Activated CD4-positive, alpha-beta T cell treated with anti-CD3 and anti-CD28 coated beads, Interleukin-2, amount 10 ng/mL, durations not matched to agents 7 days and 5 days (primary cell): ENCODE measurements at regions not wholly inside any gene's neighbourhood (a gene's known extent, or its start where the extent isn't known, plus 50 kb on each side); places are given as distances from the start of the nearest gene placed in this dataset.

Experiments used
- CTCF ChIA-PET: fragments of 350-600 bp; sonication (Branson Sonifier 250); formaldehyde crosslinking; loops from one replicate; lab custom pipeline; 2021; ENCODE audit warnings: antibody characterized with exemption; lab: Charles Lee
- POLR2A ChIA-PET: fragments of 350-600 bp; sonication (Branson Sonifier 250); formaldehyde crosslinking; loops from one replicate; lab custom pipeline; 2021; ENCODE audit warnings: antibody characterized with exemption; lab: Charles Lee
- DNase-seq: peaks from one replicate; pipeline ENCODE4 v3.0.0-alpha.2; 2020
- H3K27ac Mint-ChIP-seq: one replicate; pipeline ENCODE4 v1.8.0; 2021; ENCODE audit warnings: mild to moderate bottlenecking, moderate library complexity, mixed read lengths
- H3K27me3 Mint-ChIP-seq: one replicate; pipeline ENCODE4 v1.8.0; 2021; ENCODE audit warnings: mixed read lengths
- H3K36me3 Mint-ChIP-seq: one replicate; pipeline ENCODE4 v1.8.0; 2021; ENCODE audit warnings: low read depth, mixed read lengths
- H3K4me1 Mint-ChIP-seq: one replicate; pipeline ENCODE4 v1.8.0; 2021; ENCODE audit warnings: mixed read lengths
- H3K4me3 Mint-ChIP-seq: one replicate; pipeline ENCODE4 v1.8.0; 2021; ENCODE audit warnings: mild to moderate bottlenecking, moderate library complexity, mixed read lengths
- H3K9me3 Mint-ChIP-seq: one replicate; pipeline ENCODE4 v1.8.0; 2021; ENCODE audit warnings: mixed read lengths

- H3K4me1 Mint-ChIP-seq, result no peaks in the 10 kb centered on the region
- no peak overlapping the region for H3K27ac Mint-ChIP-seq
- ChIA-PET POLR2A (no interaction called here), CTCF (no interaction called here)
- H3K4me3 Mint-ChIP-seq, result no peak overlapping the region
- no peaks in the 10 kb centered on the region for H3K27me3 Mint-ChIP-seq
- DNase-seq, result no peak
- H3K36me3 Mint-ChIP-seq, result no peaks in the 10 kb centered on the region
- peaks cover 17% of the 10 kb centered on the region for H3K9me3 Mint-ChIP-seq
Measured at GRCh38 chr16:51655249-51655648, 504.2 kb upstream of the SALL1 start.

- DNase-seq, result no peak
- H3K27me3 Mint-ChIP-seq, result no peaks in the 10 kb centered on the region
- no peak overlapping the region for H3K27ac Mint-ChIP-seq
- ChIA-PET CTCF (interaction anchor here (1.2 kb wide), 1 partner anchor 12 kb away, joined by 3 read pairs; no protein-coding TSS in a partner anchor), POLR2A (no interaction called here)
- H3K36me3 Mint-ChIP-seq, result no peaks in the 10 kb centered on the region
- H3K9me3 Mint-ChIP-seq, result peaks cover 17% of the 10 kb centered on the region
- H3K4me1 Mint-ChIP-seq, result no peaks in the 10 kb centered on the region
- no peak overlapping the region for H3K4me3 Mint-ChIP-seq
Measured at GRCh38 chr16:51651061-51651466, 500.0 kb upstream of the SALL1 start.

GRCh38 chr16:51649631-51650030 is 498.6 kb upstream of the SALL1 start:
- H3K4me3 Mint-ChIP-seq, result no peak overlapping the region
- peaks cover 10% of the 10 kb centered on the region for H3K9me3 Mint-ChIP-seq
- DNase-seq, result no peak
- no peaks in the 10 kb centered on the region for H3K36me3 Mint-ChIP-seq
- POLR2A ChIA-PET, result no interaction called here
- H3K4me1 Mint-ChIP-seq, result no peaks in the 10 kb centered on the region
- H3K27ac Mint-ChIP-seq, result no peak overlapping the region
- CTCF ChIA-PET, result no interaction called here
- H3K27me3 Mint-ChIP-seq, result no peaks in the 10 kb centered on the region

GRCh38 chr16:51648526-51648925 is 497.5 kb upstream of the SALL1 start:
- CTCF ChIA-PET, result no interaction called here
- no peaks in the 10 kb centered on the region for H3K36me3 Mint-ChIP-seq
- H3K4me1 Mint-ChIP-seq, result no peaks in the 10 kb centered on the region
- POLR2A ChIA-PET, result no interaction called here
- no peak for DNase-seq
- H3K27me3 Mint-ChIP-seq, result no peaks in the 10 kb centered on the region
- H3K4me3 Mint-ChIP-seq, result no peak overlapping the region
- peaks cover 8% of the 10 kb centered on the region for H3K9me3 Mint-ChIP-seq
- H3K27ac Mint-ChIP-seq, result no peak overlapping the region

- Mint-ChIP-seq H3K4me3 (no peak overlapping the region), H3K4me1 (no peaks in the 10 kb centered on the region)
- CTCF ChIA-PET, result no interaction called here
Measured at GRCh38 chr16:51641191-51641765, 490.2 kb upstream of the SALL1 start.

GRCh38 chr16:51640196-51640595 is 489.1 kb upstream of the SALL1 start:
- CTCF ChIA-PET, result no interaction called here
- POLR2A ChIA-PET, result no interaction called here
- H3K4me3 Mint-ChIP-seq, result no peak overlapping the region
- H3K9me3 Mint-ChIP-seq, result peaks cover 10% of the 10 kb centered on the region
- H3K4me1 Mint-ChIP-seq, result no peaks in the 10 kb centered on the region
- no peak for DNase-seq
- no peaks in the 10 kb centered on the region for H3K36me3 Mint-ChIP-seq
- no peaks in the 10 kb centered on the region for H3K27me3 Mint-ChIP-seq
- no peak overlapping the region for H3K27ac Mint-ChIP-seq

More at GRCh38 chr16:51641191-51641765, 490.2 kb upstream of the SALL1 start:
- Mint-ChIP-seq H3K27me3 (no peaks in the 10 kb centered on the region), H3K9me3 (peaks cover 10% of the 10 kb centered on the region), H3K36me3 (no peaks in the 10 kb centered on the region), H3K27ac (no peak overlapping the region)
- no peak for DNase-seq
- POLR2A ChIA-PET, result no interaction called here

- H3K27me3 Mint-ChIP-seq, result no peaks in the 10 kb centered on the region
- CTCF ChIA-PET, result no interaction called here
Measured at GRCh38 chr16:51638339-51639135, 487.5 kb upstream of the SALL1 start.

GRCh38 chr16:51637770-51638094 is 486.7 kb upstream of the SALL1 start:
- ChIA-PET POLR2A (no interaction called here), CTCF (no interaction called here)
- H3K4me1 Mint-ChIP-seq, result no peaks in the 10 kb centered on the region
- no peak for DNase-seq
- no peak overlapping the region for H3K4me3 Mint-ChIP-seq
- no peaks in the 10 kb centered on the region for H3K27me3 Mint-ChIP-seq
- H3K36me3 Mint-ChIP-seq, result no peaks in the 10 kb centered on the region
- peaks cover 10% of the 10 kb centered on the region for H3K9me3 Mint-ChIP-seq
- H3K27ac Mint-ChIP-seq, result no peak overlapping the region

More at GRCh38 chr16:51638339-51639135, 487.5 kb upstream of the SALL1 start:
- POLR2A ChIA-PET, result interaction anchor here (0.6 kb wide), 1 partner anchor 673 kb away, joined by 3 read pairs; no protein-coding TSS in a partner anchor
- H3K9me3 Mint-ChIP-seq, result peaks cover 10% of the 10 kb centered on the region
- no peaks in the 10 kb centered on the region for H3K4me1 Mint-ChIP-seq
- H3K36me3 Mint-ChIP-seq, result no peaks in the 10 kb centered on the region
- DNase-seq, result no peak
- no peak overlapping the region for H3K4me3 Mint-ChIP-seq
- H3K27ac Mint-ChIP-seq, result no peak overlapping the region

- CTCF ChIA-PET, result interaction anchor here (1.0 kb wide), 1 partner anchor 12 kb away, joined by 3 read pairs; no protein-coding TSS in a partner anchor
- Mint-ChIP-seq H3K27ac (no peak overlapping the region), H3K4me1 (no peaks in the 10 kb centered on the region), H3K27me3 (no peaks in the 10 kb centered on the region), H3K4me3 (no peak overlapping the region), H3K9me3 (peaks cover 10% of the 10 kb centered on the region), H3K36me3 (no peaks in the 10 kb centered on the region)
- DNase-seq, result no peak
- POLR2A ChIA-PET, result no interaction called here
Measured at GRCh38 chr16:51636920-51637769, 486.1 kb upstream of the SALL1 start.

GRCh38 chr16:51635181-51635580 is 484.1 kb upstream of the SALL1 start:
- H3K27ac Mint-ChIP-seq, result no peak overlapping the region
- H3K36me3 Mint-ChIP-seq, result no peaks in the 10 kb centered on the region
- H3K4me1 Mint-ChIP-seq, result no peaks in the 10 kb centered on the region
- no peak overlapping the region for H3K4me3 Mint-ChIP-seq
- CTCF ChIA-PET, result no interaction called here
- POLR2A ChIA-PET, result no interaction called here
- H3K9me3 Mint-ChIP-seq, result peaks cover 7% of the 10 kb centered on the region
- no peaks in the 10 kb centered on the region for H3K27me3 Mint-ChIP-seq
- DNase-seq, result no peak

- Mint-ChIP-seq H3K4me3 (no peak overlapping the region), H3K36me3 (no peaks in the 10 kb centered on the region), H3K4me1 (no peaks in the 10 kb centered on the region), H3K27ac (no peak overlapping the region), H3K9me3 (peaks cover 4% of the 10 kb centered on the region), H3K27me3 (no peaks in the 10 kb centered on the region)
- ChIA-PET POLR2A (no interaction called here), CTCF (no interaction called here)
- no peak for DNase-seq
Measured at GRCh38 chr16:51630076-51630475, 479.0 kb upstream of the SALL1 start.

- Mint-ChIP-seq H3K9me3 (peaks cover 4% of the 10 kb centered on the region), H3K36me3 (no peaks in the 10 kb centered on the region), H3K4me3 (no peak overlapping the region), H3K27ac (no peak overlapping the region), H3K27me3 (no peaks in the 10 kb centered on the region), H3K4me1 (no peaks in the 10 kb centered on the region)
- no peak for DNase-seq
- ChIA-PET POLR2A (no interaction called here), CTCF (no interaction called here)
Measured at GRCh38 chr16:51629576-51629975, 478.5 kb upstream of the SALL1 start.
